IgD-negative memory B cell (primary cell): ENCODE measurements at regions not wholly inside any gene's neighbourhood (a gene's known extent, or its start where the extent isn't known, plus 50 kb on each side); places are given as distances from the start of the nearest gene placed in this dataset.
"Not testable (repeated sequence)": the region's sequence is repeated elsewhere in the genome, so short reads cannot be mapped to it uniquely, and the experiment has no call there.

Source experiments
- H3K27ac Mint-ChIP-seq, 3 donors: one replicate each; pipeline ENCODE4 v1.8.0; 2020 to 2022; ENCODE audit warnings: mild to moderate bottlenecking in 3 of 3, mixed read lengths in 3 of 3, moderate library complexity in 1 of 3
- H3K27me3 Mint-ChIP-seq: one replicate; pipeline ENCODE4 v1.8.0; 2021; ENCODE audit warnings: mixed read lengths
- H3K36me3 Mint-ChIP-seq: one replicate; pipeline ENCODE4 v1.8.0; 2020; ENCODE audit warnings: mild to moderate bottlenecking, mixed read lengths
- H3K4me1 Mint-ChIP-seq, 3 donors: one replicate each; pipeline ENCODE4 v1.8.0; 2020 to 2022; ENCODE audit warnings: mixed read lengths in 3 of 3, mild to moderate bottlenecking in 1 of 3
- H3K4me3 Mint-ChIP-seq, 4 donors: one replicate each; pipeline ENCODE4 v1.8.0; 2020 to 2022; ENCODE audit warnings: mild to moderate bottlenecking in 4 of 4, mixed read lengths in 4 of 4, moderate library complexity in 3 of 4
- H3K9me3 Mint-ChIP-seq, 3 donors: one replicate each; pipeline ENCODE4 v1.8.0; 2020 to 2021; ENCODE audit warnings: mixed read lengths in 3 of 3, mild to moderate bottlenecking in 1 of 3

DNA sequence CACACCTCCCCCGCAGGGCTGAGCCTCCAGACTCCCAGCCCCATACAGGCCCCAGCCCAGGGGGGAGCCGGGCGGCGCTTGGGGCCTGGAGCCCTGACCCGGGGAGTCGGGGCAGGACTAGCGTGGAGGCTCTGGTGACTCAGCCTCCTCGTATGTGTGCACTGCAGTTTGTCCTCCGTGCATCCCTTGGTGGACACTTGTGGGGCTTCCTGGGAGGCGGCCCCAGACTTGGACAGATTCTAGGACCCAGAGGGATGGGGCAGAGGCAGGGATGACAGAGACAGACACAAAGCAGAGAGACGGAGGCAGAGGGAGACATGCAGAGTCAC, 161.6 kb downstream of the TMEM121 start:
- H3K9me3 Mint-ChIP-seq, H3K36me3 Mint-ChIP-seq, H3K27me3 Mint-ChIP-seq: not testable (repeated sequence)
- Mint-ChIP-seq H3K4me1 (peaks cover 28 to 34% (median 34%) of the 10 kb centered on the region in 3 donors), H3K27ac (peak overlapping the region; percentile 71 to 91 (median 72)), H3K4me3 (peak overlapping the region in 2 of 4 donors; percentile 27 to 80)

DNA sequence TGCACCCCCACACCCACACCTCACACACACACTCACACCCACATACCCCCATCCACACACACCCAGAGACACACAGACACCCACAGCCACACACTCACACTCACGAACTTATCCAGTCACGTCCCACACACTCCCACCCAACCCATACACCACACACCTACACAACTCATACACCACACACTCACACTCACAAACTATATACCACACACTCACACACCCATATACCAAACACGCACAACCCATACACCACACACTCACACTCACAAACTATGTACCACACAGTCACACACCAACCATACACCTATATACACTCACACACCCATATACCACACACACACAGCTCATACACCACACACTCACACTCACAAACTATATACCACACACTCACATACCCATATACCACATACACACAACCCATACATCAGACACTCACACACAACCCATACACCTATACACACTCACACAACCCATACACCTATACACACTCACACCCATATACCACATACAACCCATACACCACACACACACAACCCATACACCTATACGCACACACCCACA, 162.4 kb downstream of the TMEM121 start:
- H3K4me1 Mint-ChIP-seq, result peaks cover 29 to 35% (median 35%) of the 10 kb centered on the region in 3 donors
- not testable (repeated sequence) for H3K9me3 Mint-ChIP-seq, H3K27me3 Mint-ChIP-seq, H3K36me3 Mint-ChIP-seq
- H3K27ac Mint-ChIP-seq, result peak overlapping the region; percentile 67 to 86 (median 74)
- peak overlapping the region in 2 of 4 donors; percentile 17 to 67 for H3K4me3 Mint-ChIP-seq

- peak overlapping the region in 2 of 3 donors; percentile 79 to 85 for H3K27ac Mint-ChIP-seq
- H3K4me1 Mint-ChIP-seq, result peaks cover 36 to 42% (median 42%) of the 10 kb centered on the region in 3 donors
- H3K27me3 Mint-ChIP-seq, result no peaks in the 10 kb centered on the region
- H3K36me3 Mint-ChIP-seq, result peaks cover 4% of the 10 kb centered on the region
- H3K4me3 Mint-ChIP-seq, result peak overlapping the region in 1 of 4 donors; percentile 39
- no peaks in the 10 kb centered on the region for H3K9me3 Mint-ChIP-seq
Measured at GRCh38 chr14:105689722-105690121, 163.3 kb downstream of the TMEM121 start.

DNA sequence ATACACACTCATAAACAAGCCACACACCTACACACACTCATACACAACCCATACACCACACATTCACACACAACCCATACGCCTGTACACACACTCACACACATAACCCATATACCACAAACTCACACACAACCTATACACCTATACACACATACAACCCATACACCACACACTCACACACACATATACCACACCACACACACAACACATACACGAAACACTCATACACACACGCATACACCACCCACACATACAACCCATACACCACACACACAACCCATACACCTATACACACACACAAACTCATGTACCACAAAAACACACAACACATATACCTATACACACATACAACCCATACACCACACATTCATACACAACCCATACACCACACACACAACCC, 164.3 kb downstream of the TMEM121 start:
- Mint-ChIP-seq H3K27ac (peak overlapping the region; percentile 2 to 79 (median 76)), H3K27me3 (no peaks in the 10 kb centered on the region), H3K4me1 (peaks cover 38 to 45% (median 45%) of the 10 kb centered on the region in 3 donors), H3K4me3 (peak overlapping the region in 1 of 4 donors; percentile 63), H3K36me3 (peaks cover 3% of the 10 kb centered on the region), H3K9me3 (no peaks in the 10 kb centered on the region)

GRCh38 chr14:105691321-105692109, 165.1 kb downstream of the TMEM121 start:
- not testable (repeated sequence) for H3K9me3 Mint-ChIP-seq, H3K27me3 Mint-ChIP-seq, H3K36me3 Mint-ChIP-seq
- Mint-ChIP-seq H3K4me3 (peak overlapping the region in 2 of 4 donors; percentile 36 to 47), H3K27ac (peak overlapping the region; percentile 16 to 79 (median 73)), H3K4me1 (peaks cover 38 to 45% (median 45%) of the 10 kb centered on the region in 3 donors)

DNA sequence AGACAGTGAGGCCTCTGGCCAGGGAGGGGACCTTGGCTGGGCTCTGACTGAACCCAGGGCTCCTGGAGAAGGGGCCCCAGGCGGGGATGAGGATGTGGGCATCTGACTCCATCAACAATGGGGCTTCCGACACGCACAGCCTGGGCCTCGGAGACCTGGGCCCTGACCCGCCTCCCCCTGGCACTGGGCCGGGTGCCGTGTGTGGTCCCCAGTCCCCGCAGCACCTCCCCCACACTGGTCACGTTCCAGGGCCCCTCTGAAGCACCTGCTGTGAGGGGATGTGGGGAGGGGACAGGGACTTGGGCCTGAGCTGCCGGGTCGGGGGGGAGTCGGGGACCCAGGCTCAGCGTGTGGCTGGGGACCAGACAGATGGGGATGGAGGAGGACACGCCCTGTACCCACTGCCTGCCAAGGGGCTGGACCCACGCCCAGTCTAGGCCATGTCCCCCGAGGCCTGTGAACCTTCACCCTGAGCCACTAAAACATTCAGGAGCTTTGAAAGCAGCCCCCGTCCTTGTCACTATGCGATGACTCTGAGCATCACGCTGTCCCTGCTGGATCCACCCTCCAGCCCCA, 165.8 kb downstream of the TMEM121 start:
- Mint-ChIP-seq H3K4me1 (peaks cover 34 to 42% (median 41%) of the 10 kb centered on the region in 3 donors), H3K27ac (peak overlapping the region; percentile 16 to 79 (median 73))
- H3K36me3 Mint-ChIP-seq, H3K27me3 Mint-ChIP-seq, H3K9me3 Mint-ChIP-seq, H3K4me3 Mint-ChIP-seq: not testable (repeated sequence)

GRCh38 chr14:105694961-105695360, 168.6 kb downstream of the TMEM121 start:
- no peaks in the 10 kb centered on the region for H3K9me3 Mint-ChIP-seq
- H3K27ac Mint-ChIP-seq, result peak overlapping the region; percentile 98 to 100 (median 98)
- H3K4me1 Mint-ChIP-seq, result peaks cover 28 to 35% (median 35%) of the 10 kb centered on the region in 3 donors
- H3K4me3 Mint-ChIP-seq, result peak overlapping the region in 3 of 4 donors; percentile 67 to 81 (median 80)
- H3K36me3 Mint-ChIP-seq, result peaks cover 3% of the 10 kb centered on the region
- H3K27me3 Mint-ChIP-seq, result no peaks in the 10 kb centered on the region

GRCh38 chr14:105696388-105696787, 170.0 kb downstream of the TMEM121 start:
- H3K27ac Mint-ChIP-seq, H3K9me3 Mint-ChIP-seq, H3K4me3 Mint-ChIP-seq, H3K27me3 Mint-ChIP-seq, H3K36me3 Mint-ChIP-seq: not testable (repeated sequence)
- peaks cover 35 to 37% (median 35%) of the 10 kb centered on the region in 3 donors for H3K4me1 Mint-ChIP-seq

DNA sequence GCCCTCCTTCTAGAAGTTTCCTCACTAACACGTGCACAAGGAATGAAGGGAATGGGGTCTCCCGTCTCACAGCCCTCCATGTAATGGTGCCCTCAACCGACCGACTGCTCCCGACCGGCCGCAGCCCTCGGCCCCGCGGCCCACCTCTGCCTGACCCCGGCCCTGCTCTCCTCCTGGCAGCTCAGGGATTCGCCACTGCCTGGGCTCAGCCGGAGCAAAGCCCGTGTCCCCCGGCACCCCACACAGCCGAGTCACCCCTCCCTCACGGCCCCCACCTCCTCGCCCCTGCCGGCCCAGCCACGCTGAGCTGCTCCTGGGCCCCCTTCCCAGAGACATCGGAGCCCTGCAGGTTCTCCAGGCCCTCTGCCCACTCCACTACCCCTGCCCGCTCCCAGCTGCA, 171.0 kb downstream of the TMEM121 start:
- Mint-ChIP-seq H3K27ac (peak overlapping the region in 1 of 3 donors; percentile 94), H3K4me1 (peaks cover 43 to 46% (median 44%) of the 10 kb centered on the region in 3 donors)
- not testable (repeated sequence) for H3K36me3 Mint-ChIP-seq, H3K27me3 Mint-ChIP-seq, H3K9me3 Mint-ChIP-seq, H3K4me3 Mint-ChIP-seq

- H3K9me3 Mint-ChIP-seq, H3K36me3 Mint-ChIP-seq, H3K27me3 Mint-ChIP-seq: not testable (repeated sequence)
- peak overlapping the region; percentile 66 to 92 (median 74) for H3K4me3 Mint-ChIP-seq
- peaks cover 43 to 47% (median 44%) of the 10 kb centered on the region in 3 donors for H3K4me1 Mint-ChIP-seq
- H3K27ac Mint-ChIP-seq, result peak overlapping the region; percentile 94 to 99 (median 95)
Measured at GRCh38 chr14:105697955-105698354, 171.6 kb downstream of the TMEM121 start.

DNA sequence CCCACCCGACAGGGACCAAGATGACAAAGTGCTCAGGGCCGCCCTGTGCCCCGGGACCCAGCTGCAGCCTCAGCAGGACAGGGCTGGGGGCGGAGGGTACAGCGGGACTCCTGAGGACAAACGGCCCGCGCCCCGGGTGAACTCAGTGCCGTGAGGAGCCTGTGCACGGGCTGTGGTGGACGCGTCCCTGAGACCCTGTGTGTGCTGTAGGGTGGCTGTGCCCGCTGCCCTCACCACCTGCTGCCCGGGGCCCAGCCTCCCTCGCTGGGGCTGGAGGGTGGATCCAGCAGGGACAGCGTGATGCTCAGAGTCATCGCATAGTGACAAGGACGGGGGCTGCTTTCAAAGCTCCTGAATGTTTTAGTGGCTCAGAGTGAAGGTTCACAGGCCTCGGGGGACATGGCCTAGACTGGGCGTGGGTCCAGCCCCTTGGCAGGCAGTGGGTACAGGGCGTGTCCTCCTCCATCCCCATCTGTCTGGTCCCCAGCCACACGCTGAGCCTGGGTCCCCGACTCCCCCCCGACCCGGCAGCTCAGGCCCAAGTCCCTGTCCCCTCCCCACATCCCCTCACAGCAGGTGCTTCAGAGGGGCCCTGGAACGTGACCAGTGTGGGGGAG, 172.7 kb downstream of the TMEM121 start:
- H3K36me3 Mint-ChIP-seq, H3K9me3 Mint-ChIP-seq, H3K4me3 Mint-ChIP-seq, H3K27ac Mint-ChIP-seq, H3K27me3 Mint-ChIP-seq: not testable (repeated sequence)
- peaks cover 39 to 43% (median 40%) of the 10 kb centered on the region in 3 donors for H3K4me1 Mint-ChIP-seq

GRCh38 chr14:105699706-105700105, 173.3 kb downstream of the TMEM121 start:
- not testable (repeated sequence) for H3K36me3 Mint-ChIP-seq
- peak overlapping the region in 2 of 3 donors; percentile 96 to 97 for H3K27ac Mint-ChIP-seq
- H3K4me3 Mint-ChIP-seq, result peak overlapping the region; percentile 39 to 67 (median 52)

DNA sequence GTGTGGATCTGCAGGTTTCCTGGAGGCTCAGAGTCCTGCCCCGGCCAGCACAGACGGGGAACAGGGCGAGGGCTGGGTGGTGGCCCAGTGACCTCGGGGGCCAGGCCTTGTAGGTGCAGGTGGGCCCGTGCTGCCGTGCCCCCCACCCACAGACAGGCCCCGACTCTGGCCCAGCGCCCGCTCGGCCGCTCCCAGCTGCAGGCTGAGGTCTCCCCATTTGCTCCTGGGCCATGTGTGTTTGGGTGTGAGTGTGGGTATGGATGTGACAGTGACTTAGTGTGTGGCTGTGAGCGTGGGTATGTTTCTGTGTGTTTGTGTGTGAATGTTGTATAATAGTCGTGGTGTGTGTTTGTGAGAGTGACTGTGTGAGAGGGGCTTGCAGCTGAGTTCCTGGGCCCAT, 173.8 kb downstream of the TMEM121 start:
- Mint-ChIP-seq H3K4me3 (peak overlapping the region; percentile 67 to 91 (median 82)), H3K4me1 (peaks cover 29 to 35% (median 30%) of the 10 kb centered on the region in 3 donors), H3K27ac (peak overlapping the region; percentile 96 to 97 (median 97))
- H3K27me3 Mint-ChIP-seq, H3K9me3 Mint-ChIP-seq, H3K36me3 Mint-ChIP-seq: not testable (repeated sequence)

More at GRCh38 chr14:105699706-105700105, 173.3 kb downstream of the TMEM121 start:
- H3K27me3 Mint-ChIP-seq, H3K9me3 Mint-ChIP-seq: not testable (repeated sequence)
- peaks cover 32 to 37% (median 33%) of the 10 kb centered on the region in 3 donors for H3K4me1 Mint-ChIP-seq

GRCh38 chr14:105700622-105701288, 174.4 kb downstream of the TMEM121 start:
- peak overlapping the region; percentile 96 to 97 (median 97) for H3K27ac Mint-ChIP-seq
- no peaks in the 10 kb centered on the region for H3K27me3 Mint-ChIP-seq
- H3K9me3 Mint-ChIP-seq, result no peaks in the 10 kb centered on the region
- peaks cover 2% of the 10 kb centered on the region for H3K36me3 Mint-ChIP-seq
- H3K4me1 Mint-ChIP-seq, result peaks cover 30 to 34% (median 31%) of the 10 kb centered on the region in 3 donors
- peak overlapping the region; percentile 67 to 91 (median 82) for H3K4me3 Mint-ChIP-seq
